ENCODE measurements at regions not wholly inside any gene's neighbourhood (a gene's known extent, or its start where the extent isn't known, plus 50 kb on each side); places are given as distances from the start of the nearest gene placed in this dataset.
"Not testable (repeated sequence)": the region's sequence is repeated elsewhere in the genome, so short reads cannot be mapped to it uniquely, and the experiment has no call there.

GRCh38 chr3:22691407-22691806, 511.7 kb upstream of the UBE2E2 start:
- DNase-seq (ENCODE audit: low read depth): no peak

- no peak for DNase-seq (ENCODE audit: low read depth)
Measured at GRCh38 chr3:22691856-22692628, 511.1 kb upstream of the UBE2E2 start.

- DNase-seq (ENCODE audit: low read depth): no peak
Measured at GRCh38 chr3:22700876-22701275, 502.3 kb upstream of the UBE2E2 start.

GRCh38 chr3:22704166-22704565, 499.0 kb upstream of the UBE2E2 start:
- no peak for DNase-seq (ENCODE audit: low read depth)

GRCh38 chr3:22704571-22705354, 498.4 kb upstream of the UBE2E2 start:
- no peak for DNase-seq (ENCODE audit: low read depth)

- not testable (repeated sequence) for DNase-seq (ENCODE audit: low read depth)
Measured at GRCh38 chr3:22706922-22707321, 496.2 kb upstream of the UBE2E2 start.

GRCh38 chr3:22713936-22714335, 489.2 kb upstream of the UBE2E2 start:
- DNase-seq (ENCODE audit: low read depth): peak; percentile 58

GRCh38 chr3:22714749-22715148, 488.4 kb upstream of the UBE2E2 start:
- DNase-seq (ENCODE audit: low read depth): no peak

GRCh38 chr3:22720596-22720995, 482.5 kb upstream of the UBE2E2 start:
- no peak for DNase-seq (ENCODE audit: low read depth)

- no peak for DNase-seq (ENCODE audit: low read depth)
Measured at GRCh38 chr3:22724420-22724819, 478.7 kb upstream of the UBE2E2 start.

GRCh38 chr3:22728406-22728805, 474.7 kb upstream of the UBE2E2 start:
- DNase-seq (ENCODE audit: low read depth): no peak

GRCh38 chr3:22729212-22729611, 473.9 kb upstream of the UBE2E2 start:
- DNase-seq (ENCODE audit: low read depth): no peak

GRCh38 chr3:22729981-22730380, 473.1 kb upstream of the UBE2E2 start:
- DNase-seq (ENCODE audit: low read depth): no peak

- no peak for DNase-seq (ENCODE audit: low read depth)
Measured at GRCh38 chr3:22730701-22731100, 472.4 kb upstream of the UBE2E2 start.

- DNase-seq (ENCODE audit: low read depth): no peak
Measured at GRCh38 chr3:22731901-22732300, 471.2 kb upstream of the UBE2E2 start.

- DNase-seq (ENCODE audit: low read depth): no peak
Measured at GRCh38 chr3:22732641-22733040, 470.5 kb upstream of the UBE2E2 start.

GRCh38 chr3:22734207-22734606, 468.9 kb upstream of the UBE2E2 start:
- no peak for DNase-seq (ENCODE audit: low read depth)

- no peak for DNase-seq (ENCODE audit: low read depth)
Measured at GRCh38 chr3:22734756-22735155, 468.4 kb upstream of the UBE2E2 start.

- DNase-seq (ENCODE audit: low read depth): no peak
Measured at GRCh38 chr3:22735373-22735772, 467.8 kb upstream of the UBE2E2 start.

GRCh38 chr3:22743386-22743785, 459.7 kb upstream of the UBE2E2 start:
- not testable (repeated sequence) for DNase-seq (ENCODE audit: low read depth)

- no peak for DNase-seq (ENCODE audit: low read depth)
Measured at GRCh38 chr3:22745321-22745720, 457.8 kb upstream of the UBE2E2 start.

GRCh38 chr3:22746221-22746620, 456.9 kb upstream of the UBE2E2 start:
- DNase-seq (ENCODE audit: low read depth): no peak

GRCh38 chr3:22748453-22749045, 454.6 kb upstream of the UBE2E2 start:
- no peak for DNase-seq (ENCODE audit: low read depth)

All from amniotic epithelial cell (primary cell).